Activated CD8-positive, alpha-beta T cell treated with anti-CD3 and anti-CD28 coated beads for 36 hours (primary cell): ENCODE measurements at regions not wholly inside any gene's neighbourhood (a gene's known extent, or its start where the extent isn't known, plus 50 kb on each side); places are given as distances from the start of the nearest gene placed in this dataset.

Experiments used
- ATAC-seq: fragments of 200-7000 bp; cut with Tn5 transposase; one replicate; pipeline ENCODE4 v1.10.0; 2021; ENCODE audit warnings: mild to moderate bottlenecking, moderate library complexity
- CTCF ChIA-PET: fragments of 350-600 bp; sonication (Branson Sonifier 250); formaldehyde crosslinking; loops from one replicate; lab custom pipeline; 2021; ENCODE audit warnings: antibody characterized with exemption; lab: Charles Lee
- POLR2A ChIA-PET: fragments of 350-600 bp; sonication (Branson Sonifier 250); formaldehyde crosslinking; loops from one replicate; lab custom pipeline; 2021; ENCODE audit warnings: antibody characterized with exemption; lab: Charles Lee
- DNase-seq: peaks from one replicate; pipeline ENCODE4 v3.0.0-alpha.2; 2020
- H3K27ac Mint-ChIP-seq: one replicate; pipeline ENCODE4 v1.8.0; 2021; ENCODE audit warnings: mild to moderate bottlenecking, mixed read lengths
- H3K27me3 Mint-ChIP-seq: one replicate; pipeline ENCODE4 v1.8.0; 2021; ENCODE audit warnings: mixed read lengths
- H3K36me3 Mint-ChIP-seq: one replicate; pipeline ENCODE4 v1.8.0; 2021; ENCODE audit warnings: low read depth, mixed read lengths
- H3K4me1 Mint-ChIP-seq: one replicate; pipeline ENCODE4 v1.8.0; 2021; ENCODE audit warnings: low read depth, mixed read lengths
- H3K4me3 Mint-ChIP-seq: one replicate; pipeline ENCODE4 v1.8.0; 2021; ENCODE audit warnings: mild to moderate bottlenecking, moderate library complexity, mixed read lengths
- H3K9me3 Mint-ChIP-seq: one replicate; pipeline ENCODE4 v1.8.0; 2021; ENCODE audit warnings: mixed read lengths
- intact Hi-C: fragments of 100-400 bp; cut with micrococcal nuclease; formaldehyde crosslinking; loops from one replicate; pipeline ENCODE4 v1.10.0; 2022
- TF ChIP-seq, protein P1 (sequence below): fragments of 200-600 bp; IDR thresholded peaks from one replicate; pipeline ENCODE4 v1.8.0; 2022; ENCODE audit warnings: antibody characterized with exemption, mild to moderate bottlenecking

DNA sequence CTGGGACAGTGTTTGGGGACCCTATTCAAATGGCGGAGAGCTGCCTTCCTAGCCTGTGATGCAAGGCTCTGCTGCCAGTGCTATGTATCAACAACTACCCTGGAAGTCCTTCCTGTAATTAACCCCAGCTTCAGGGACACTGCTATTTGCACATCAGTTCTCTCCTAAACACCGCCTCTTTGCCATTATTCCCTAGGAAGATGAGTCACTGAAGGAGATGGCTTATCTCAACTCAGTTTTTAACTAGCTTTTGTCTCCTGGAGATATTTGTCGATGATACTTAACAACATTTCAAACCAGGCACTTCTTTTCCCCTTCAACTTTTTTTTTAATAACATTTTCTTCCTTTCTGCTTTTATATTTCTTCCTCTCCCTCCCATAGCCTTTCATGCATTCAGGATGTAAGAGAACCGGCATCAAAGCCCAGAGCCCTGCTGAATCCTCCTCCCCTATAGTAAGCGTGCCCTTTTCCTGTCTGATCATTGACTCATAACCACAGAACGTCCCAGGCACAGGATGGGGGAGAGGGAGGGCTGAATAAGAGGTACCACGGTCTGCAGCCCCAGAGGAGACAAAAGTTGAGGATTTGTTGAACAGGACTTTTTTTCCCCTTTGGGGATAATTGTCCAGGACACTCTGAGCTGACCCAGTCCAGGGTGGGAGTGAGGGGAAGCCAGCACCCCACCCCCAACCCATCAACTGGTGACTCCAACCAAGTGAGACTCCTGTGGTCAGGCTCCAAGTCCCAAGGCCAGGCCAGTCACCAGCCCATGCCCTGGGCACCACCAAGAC, 387.8 kb upstream of the SALL1 start:
- ATAC-seq (no peak), DNase-seq (peak; percentile 8)
- no peaks in the 10 kb centered on the region for H3K4me1 Mint-ChIP-seq
- peaks cover 4% of the 10 kb centered on the region for H3K9me3 Mint-ChIP-seq
- CTCF ChIA-PET, result no interaction called here
- intact Hi-C loops, result no loop called here
- H3K36me3 Mint-ChIP-seq, result no peaks in the 10 kb centered on the region
- H3K4me3 Mint-ChIP-seq, result no peak overlapping the region
- TF ChIP-seq, protein P1, sequence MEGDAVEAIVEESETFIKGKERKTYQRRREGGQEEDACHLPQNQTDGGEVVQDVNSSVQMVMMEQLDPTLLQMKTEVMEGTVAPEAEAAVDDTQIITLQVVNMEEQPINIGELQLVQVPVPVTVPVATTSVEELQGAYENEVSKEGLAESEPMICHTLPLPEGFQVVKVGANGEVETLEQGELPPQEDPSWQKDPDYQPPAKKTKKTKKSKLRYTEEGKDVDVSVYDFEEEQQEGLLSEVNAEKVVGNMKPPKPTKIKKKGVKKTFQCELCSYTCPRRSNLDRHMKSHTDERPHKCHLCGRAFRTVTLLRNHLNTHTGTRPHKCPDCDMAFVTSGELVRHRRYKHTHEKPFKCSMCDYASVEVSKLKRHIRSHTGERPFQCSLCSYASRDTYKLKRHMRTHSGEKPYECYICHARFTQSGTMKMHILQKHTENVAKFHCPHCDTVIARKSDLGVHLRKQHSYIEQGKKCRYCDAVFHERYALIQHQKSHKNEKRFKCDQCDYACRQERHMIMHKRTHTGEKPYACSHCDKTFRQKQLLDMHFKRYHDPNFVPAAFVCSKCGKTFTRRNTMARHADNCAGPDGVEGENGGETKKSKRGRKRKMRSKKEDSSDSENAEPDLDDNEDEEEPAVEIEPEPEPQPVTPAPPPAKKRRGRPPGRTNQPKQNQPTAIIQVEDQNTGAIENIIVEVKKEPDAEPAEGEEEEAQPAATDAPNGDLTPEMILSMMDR, result no peak
- no peaks in the 10 kb centered on the region for H3K27me3 Mint-ChIP-seq
- POLR2A ChIA-PET, result no interaction called here
- H3K27ac Mint-ChIP-seq, result no peak overlapping the region

DNA sequence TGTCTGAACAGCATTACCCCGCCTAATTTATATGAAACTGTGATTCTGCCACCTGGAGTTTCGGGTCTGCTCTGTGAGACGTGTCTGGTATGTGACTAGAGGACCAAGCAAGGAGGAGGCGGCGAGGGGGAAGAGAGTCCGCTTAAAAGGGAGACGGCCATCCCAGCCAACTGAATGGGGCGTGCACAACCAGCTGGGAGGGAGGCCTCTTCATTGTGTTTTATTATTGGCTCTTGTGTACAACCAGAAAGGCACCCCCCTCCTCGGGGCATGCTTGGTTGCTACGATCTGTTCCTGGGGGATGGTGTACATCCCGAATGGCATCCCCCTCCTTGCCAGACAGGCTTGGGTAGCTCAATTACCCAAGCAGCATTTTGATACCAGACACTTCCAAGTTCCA, 384.5 kb upstream of the SALL1 start:
- ChIA-PET CTCF (no interaction called here), POLR2A (no interaction called here)
- intact Hi-C loops, result no loop called here
- no peaks in the 10 kb centered on the region for H3K4me1 Mint-ChIP-seq
- no peak for DNase-seq
- ATAC-seq, result no peak
- TF ChIP-seq, protein P1, result no peak
- H3K27ac Mint-ChIP-seq, result no peak overlapping the region
- no peaks in the 10 kb centered on the region for H3K27me3 Mint-ChIP-seq
- H3K4me3 Mint-ChIP-seq, result no peak overlapping the region
- no peaks in the 10 kb centered on the region for H3K36me3 Mint-ChIP-seq
- peaks cover 2% of the 10 kb centered on the region for H3K9me3 Mint-ChIP-seq

DNA sequence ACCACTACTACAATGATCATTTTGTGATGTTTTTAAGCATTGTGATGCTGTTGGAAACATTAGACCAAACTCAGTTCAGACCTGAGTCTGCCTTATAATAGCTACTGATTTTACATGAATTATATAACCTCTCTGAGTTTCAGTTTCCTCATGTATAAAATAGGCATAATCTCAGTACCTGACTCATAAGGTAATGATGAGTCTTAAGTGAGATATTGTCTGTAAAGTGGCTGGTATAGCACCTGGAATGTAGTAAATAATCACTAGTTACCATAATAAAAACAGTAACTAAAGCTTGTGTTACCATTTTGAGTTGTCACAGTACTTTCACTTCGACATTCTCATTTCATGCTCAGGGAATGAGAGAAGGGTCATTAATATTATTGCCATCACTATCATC, 381.5 kb upstream of the SALL1 start:
- Mint-ChIP-seq H3K27ac (no peak overlapping the region), H3K27me3 (no peaks in the 10 kb centered on the region), H3K4me1 (no peaks in the 10 kb centered on the region), H3K9me3 (peaks cover 9% of the 10 kb centered on the region), H3K4me3 (no peak overlapping the region), H3K36me3 (no peaks in the 10 kb centered on the region)
- TF ChIP-seq, protein P1, result no peak
- DNase-seq, result no peak
- ChIA-PET CTCF (no interaction called here), POLR2A (no interaction called here)
- no peak for ATAC-seq
- intact Hi-C loops, result no loop called here

- Mint-ChIP-seq H3K4me1 (no peaks in the 10 kb centered on the region), H3K9me3 (peaks cover 9% of the 10 kb centered on the region), H3K36me3 (no peaks in the 10 kb centered on the region), H3K27me3 (no peaks in the 10 kb centered on the region), H3K27ac (no peak overlapping the region), H3K4me3 (no peak overlapping the region)
- no peak for ATAC-seq
- intact Hi-C loops, result no loop called here
- TF ChIP-seq, protein P1, result no peak
- DNase-seq, result no peak
- ChIA-PET CTCF (no interaction called here), POLR2A (no interaction called here)
These were observed 380.2 kb upstream of the SALL1 start for GRCh38 chr16:51531271-51531670.

DNA sequence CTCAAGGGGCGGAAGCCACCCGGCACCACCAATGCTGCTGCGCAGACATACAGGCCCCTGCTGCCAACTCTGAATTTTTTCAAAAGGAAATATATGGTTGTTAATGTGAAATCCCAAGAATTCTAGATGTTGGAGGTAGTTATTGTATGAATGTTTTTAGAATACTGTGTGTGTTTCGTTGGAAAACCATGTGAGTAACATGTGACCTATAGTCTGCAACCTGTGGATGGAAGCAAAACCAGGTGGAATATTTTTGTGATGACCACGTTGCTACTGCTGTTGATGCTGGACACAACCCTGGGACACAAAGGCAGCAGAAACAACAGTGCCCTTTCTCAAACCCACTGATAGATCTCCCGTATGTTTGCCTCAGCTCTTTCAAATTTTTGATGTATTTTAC, 376.3 kb upstream of the SALL1 start:
- no peaks in the 10 kb centered on the region for H3K27me3 Mint-ChIP-seq
- CTCF ChIA-PET, result no interaction called here
- ATAC-seq (no peak), DNase-seq (no peak)
- no peak overlapping the region for H3K4me3 Mint-ChIP-seq
- intact Hi-C loops, result no loop called here
- H3K36me3 Mint-ChIP-seq, result no peaks in the 10 kb centered on the region
- H3K4me1 Mint-ChIP-seq, result no peaks in the 10 kb centered on the region
- H3K27ac Mint-ChIP-seq, result no peak overlapping the region
- TF ChIP-seq, protein P1, result no peak
- H3K9me3 Mint-ChIP-seq, result peaks cover 13% of the 10 kb centered on the region
- POLR2A ChIA-PET, result no interaction called here
